ENCODE measurements at regions not wholly inside any gene's neighbourhood (a gene's known extent, or its start where the extent isn't known, plus 50 kb on each side); places are given as distances from the start of the nearest gene placed in this dataset.

GRCh38 chr7:10919923-10920322 is 53.7 kb upstream of the PHF14 start:
- Histone ChIP-seq H3K4me3 (replicated peaks in 1 of 2; ENCODE audit: low read depth in 1 of 2, low read length in 2 of 2) (no peak overlapping the region), H3K4me2 (ENCODE audit: low read length) (no peak overlapping the region), H3K9me2 (ENCODE audit: insufficient read depth) (no peaks in the 10 kb centered on the region), H3K79me2 (ENCODE audit: insufficient read depth, low read length) (no peaks in the 10 kb centered on the region), H3K9ac (ENCODE audit: low read length) (no peak overlapping the region), H4K20me1 (ENCODE audit: insufficient read depth) (no peaks in the 10 kb centered on the region), H3K27me3 (ENCODE audit: insufficient read depth, low read length) (no peaks in the 10 kb centered on the region), H3K36me3 (ENCODE audit: control insufficient read depth in 1 of 2, insufficient read depth in 2 of 2, low read length in 2 of 2) (no peaks in the 10 kb centered on the region), H3K27ac (ENCODE audit: low read depth, low read length) (no peak overlapping the region), H3K4me1 (ENCODE audit: control insufficient read depth in 1 of 2, insufficient read depth in 2 of 2, low read length in 2 of 2) (no peaks in the 10 kb centered on the region), H2AFZ (ENCODE audit: low read depth, low read length, poor library complexity, severe bottlenecking) (no peak overlapping the region), H3K9me3 (ENCODE audit: control insufficient read depth in 1 of 2, insufficient read depth in 1 of 2, low read depth in 1 of 2, low read length in 2 of 2) (no peaks in the 10 kb centered on the region)
- ATAC-seq (no peak), DNase-seq (ENCODE audit: low read depth, low spot score) (no peak)
- no TSS peak for BruUV-seq (replicated peaks)
- intact Hi-C loops (cut with micrococcal nuclease) = no loop called here
- TF ChIP-seq EZH2phosphoT487 (IDR thresholded peaks at IDR 0.05; ENCODE audit: borderline replicate concordance) (no peak), ZNF274 (IDR thresholded peaks at IDR 0.05; ENCODE audit: low read depth, low read length) (no peak), POLR2A (IDR thresholded peaks at IDR 0.05; ENCODE audit: borderline replicate concordance, extremely low read depth, insufficient read depth, insufficient read length) (no peak), SIN3A (IDR thresholded peaks at IDR 0.05; ENCODE audit: low read depth) (no peak), CBX3 (IDR thresholded peaks at IDR 0.05; ENCODE audit: low read depth) (no peak), ELF1 (IDR thresholded peaks at IDR 0.05; ENCODE audit: borderline replicate concordance, low read depth) (no peak), TCF7L2 (IDR thresholded peaks at IDR 0.05; ENCODE audit: borderline replicate concordance, extremely low read depth, insufficient read depth, insufficient read length) (no peak), REST (IDR thresholded peaks at IDR 0.05; ENCODE audit: low read depth) (no peak), FOSL1 (IDR thresholded peaks at IDR 0.05; ENCODE audit: low read depth) (no peak), POLR2AphosphoS5 (IDR thresholded peaks at IDR 0.05; ENCODE audit: low read depth, low read length) (no peak), ZFX (IDR thresholded peaks at IDR 0.05) (no peak), ATF3 (IDR thresholded peaks at IDR 0.05) (no peak), MAX (IDR thresholded peaks at IDR 0.05) (no peak), SP1 (IDR thresholded peaks at IDR 0.05; ENCODE audit: low read depth) (no peak), CEBPB (IDR thresholded peaks at IDR 0.05; ENCODE audit: low read depth) (no peak)
- ChIA-PET POLR2A (interaction anchor here (1.2 kb wide), 1 partner anchor 20 kb away, joined by 3 read pairs; a partner anchor contains a TSS), RAD21 (ENCODE audit: low non-redundant PET in 1 of 2, low total read pairs in 2 of 2, uncharacterized antibody in 2 of 2, unreplicated experiment in 2 of 2) (no interaction called here), CTCF (no interaction called here)
